D341Med (cell line): ENCODE measurements at regions not wholly inside any gene's neighbourhood (a gene's known extent, or its start where the extent isn't known, plus 50 kb on each side); places are given as distances from the start of the nearest gene placed in this dataset.
A peak's percentile ranks its signal among the peaks of the same experiment; 100 is the strongest.

Source experiments
- DNase-seq: peaks from one replicate; pipeline ENCODE4 v3.0.0; 2012; ENCODE audit warnings: low spot score

DNA sequence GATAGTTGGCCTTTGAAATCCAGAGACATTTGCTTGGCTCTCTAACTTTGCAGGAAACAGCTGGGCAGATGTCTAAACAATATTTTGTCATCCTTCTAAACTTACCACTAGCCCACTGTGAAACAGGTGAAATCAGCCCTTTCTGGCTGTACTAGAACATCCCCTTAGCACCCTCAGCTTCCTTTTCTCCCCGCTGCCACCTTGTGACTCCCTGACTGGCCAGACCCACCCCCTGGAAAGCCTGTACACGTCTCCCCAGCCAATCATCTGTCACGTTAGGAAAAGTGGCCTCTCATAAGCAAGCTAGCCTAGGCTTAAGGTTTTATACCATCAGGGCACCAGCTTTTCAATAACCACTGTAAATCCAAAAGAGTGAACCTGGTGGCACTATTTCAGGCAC is 88.6 kb upstream of the E2F3 start:
- peak; percentile 53 for DNase-seq

DNA sequence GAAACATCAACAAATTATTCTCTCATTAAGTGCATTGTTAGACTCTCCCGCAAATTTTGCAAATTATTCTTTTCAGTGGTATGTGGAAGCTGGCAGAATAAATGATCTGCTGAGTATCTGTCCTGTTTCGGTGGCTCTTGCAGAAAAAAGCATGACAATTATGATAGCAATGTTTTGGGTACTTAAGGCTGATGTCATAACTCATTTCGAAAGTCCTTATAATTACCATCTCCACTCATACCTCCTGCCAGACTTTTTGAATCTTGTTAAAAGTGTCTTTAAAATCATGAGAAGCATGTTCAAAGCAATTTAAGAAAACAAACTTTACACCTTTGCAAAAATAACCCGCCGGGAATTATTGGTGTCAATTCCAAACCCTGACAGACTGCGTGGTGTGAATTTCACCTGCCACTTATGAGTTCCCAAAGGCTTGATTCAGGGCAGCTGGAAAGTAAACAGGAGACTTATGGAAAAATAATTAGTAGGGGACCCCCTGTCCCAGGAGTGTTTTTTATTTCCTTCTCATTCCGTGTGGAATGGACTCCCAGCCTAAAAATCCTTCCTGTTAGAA is 87.6 kb upstream of the E2F3 start:
- DNase-seq = no peak

DNA sequence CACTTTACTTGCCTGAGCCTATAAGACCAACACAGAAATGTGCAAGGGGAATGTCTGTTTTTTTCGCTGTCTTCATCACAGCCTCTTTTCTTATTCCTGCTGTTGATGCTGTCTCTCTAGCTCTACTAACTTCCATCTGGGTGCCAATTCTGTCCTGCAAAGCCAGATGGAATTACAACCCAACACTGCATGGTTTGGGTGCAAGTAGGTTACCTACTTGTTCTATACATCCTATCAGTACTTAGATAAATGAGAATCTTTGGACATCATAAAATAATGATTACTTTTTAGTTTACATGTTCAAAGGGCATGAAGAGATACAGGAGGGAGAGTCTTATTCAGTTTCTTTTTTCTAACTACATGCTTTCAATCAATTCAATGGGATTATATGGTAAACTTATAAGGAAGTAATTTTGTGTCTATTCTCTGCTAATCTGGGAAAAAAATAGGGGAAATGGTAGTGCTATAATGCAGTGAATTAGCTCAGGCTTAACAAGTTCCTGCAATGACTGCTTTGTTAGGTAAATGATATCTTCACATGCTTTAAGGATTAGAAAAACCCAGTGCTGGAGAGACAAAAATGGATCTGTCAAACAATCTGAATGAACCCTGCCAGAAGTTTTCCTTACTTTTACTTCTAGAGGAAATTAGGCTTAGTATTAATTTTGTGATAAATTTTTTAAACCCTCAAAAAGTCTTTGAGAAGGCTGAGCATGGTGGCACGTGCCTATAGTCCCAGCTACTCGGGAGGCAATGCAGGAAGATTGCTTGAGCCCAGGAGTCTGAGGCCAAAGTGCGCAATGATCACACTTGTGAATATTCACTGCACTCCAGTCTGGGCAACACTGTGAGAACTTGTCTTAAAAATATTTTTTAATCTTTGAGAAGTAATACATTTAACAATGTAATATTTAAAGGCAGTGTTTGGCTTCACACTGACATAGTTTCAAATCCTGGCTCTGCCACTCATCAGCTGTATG is 86.5 kb upstream of the E2F3 start:
- no peak for DNase-seq

DNA sequence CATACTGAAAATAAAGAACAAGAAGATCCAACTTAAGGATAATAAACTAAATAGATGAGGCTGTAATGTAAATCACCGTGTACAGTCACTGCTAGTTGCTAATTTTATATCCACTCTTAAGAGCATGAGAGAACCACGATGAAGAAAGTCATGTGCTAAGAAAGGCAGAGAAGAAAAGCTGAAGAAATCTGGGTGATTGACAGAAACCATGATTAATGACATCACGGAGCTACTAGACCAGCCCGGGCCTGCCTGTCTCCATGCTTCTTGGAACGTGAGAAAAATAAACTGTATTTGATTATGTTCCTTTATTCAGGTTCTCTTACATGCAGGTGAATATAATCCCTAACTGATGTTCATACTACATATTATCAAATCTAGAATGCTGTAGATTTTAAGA is 84.2 kb upstream of the E2F3 start:
- DNase-seq = no peak

DNA sequence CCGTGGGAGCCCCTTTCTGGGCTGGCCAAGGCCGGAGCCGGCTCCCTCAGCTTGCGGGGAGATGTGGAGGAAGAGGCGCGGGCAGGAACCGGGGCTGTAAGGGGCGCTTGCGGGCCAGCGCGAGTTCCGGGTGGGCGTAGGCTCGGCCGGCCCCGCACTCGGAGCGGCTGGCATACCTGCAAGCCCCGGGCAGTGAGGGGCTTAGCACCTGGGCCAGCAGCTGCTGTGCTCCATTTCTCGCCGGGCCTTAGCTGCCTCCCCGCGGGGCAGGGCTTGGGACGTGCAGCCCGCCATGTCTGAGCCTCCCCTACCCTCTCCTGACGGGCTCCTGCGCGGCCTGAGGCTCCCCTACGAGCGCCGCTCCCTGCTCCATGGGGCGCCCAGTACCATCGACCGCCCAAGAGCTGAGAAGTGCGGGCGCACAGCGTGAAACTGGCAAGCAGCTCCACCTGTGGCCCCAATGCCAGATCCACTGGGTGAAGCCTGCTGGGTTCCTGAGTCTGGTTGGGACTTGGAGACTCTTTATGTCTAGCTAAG is 82.8 kb upstream of the E2F3 start:
- DNase-seq = no peak

DNA sequence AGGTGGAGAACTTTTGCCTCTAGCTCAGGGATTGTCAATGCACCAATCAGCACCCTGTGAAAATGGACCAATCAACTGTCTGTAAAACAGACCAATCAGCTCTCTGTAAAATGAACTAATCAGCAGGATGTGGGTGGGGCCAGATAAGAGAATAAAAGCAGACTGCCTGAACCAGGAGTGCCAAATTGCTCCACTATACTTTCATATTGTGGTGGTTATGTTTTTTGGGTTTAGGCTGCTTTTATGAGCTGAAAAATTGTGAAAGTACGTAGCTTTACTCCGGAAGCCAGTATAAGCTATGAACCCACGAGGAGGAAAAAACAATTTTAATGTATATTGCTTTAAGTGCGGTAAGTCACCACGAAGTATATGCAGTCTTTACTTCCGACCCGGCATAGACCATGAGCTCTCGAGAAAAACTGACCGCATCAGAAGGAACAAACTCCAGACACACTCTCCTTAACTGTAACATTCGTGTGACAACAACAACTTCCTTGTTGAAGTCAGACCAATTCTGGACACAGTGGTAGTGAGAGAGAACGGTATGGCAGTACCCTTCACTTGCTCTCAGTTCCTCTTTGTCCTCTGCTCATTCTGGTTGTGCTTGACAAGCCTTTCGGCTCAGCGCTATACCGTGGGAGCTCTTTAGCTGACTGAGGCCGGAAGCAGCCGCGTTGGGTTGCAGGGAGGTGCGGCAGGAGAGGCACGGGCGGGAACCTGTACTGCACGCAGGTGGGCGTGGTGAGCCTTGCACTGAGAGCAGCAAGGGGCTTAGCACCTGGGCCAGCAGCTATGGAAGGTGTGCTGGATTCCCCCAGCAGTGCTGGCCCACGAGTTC is 81.9 kb upstream of the E2F3 start:
- DNase-seq = no peak

DNA sequence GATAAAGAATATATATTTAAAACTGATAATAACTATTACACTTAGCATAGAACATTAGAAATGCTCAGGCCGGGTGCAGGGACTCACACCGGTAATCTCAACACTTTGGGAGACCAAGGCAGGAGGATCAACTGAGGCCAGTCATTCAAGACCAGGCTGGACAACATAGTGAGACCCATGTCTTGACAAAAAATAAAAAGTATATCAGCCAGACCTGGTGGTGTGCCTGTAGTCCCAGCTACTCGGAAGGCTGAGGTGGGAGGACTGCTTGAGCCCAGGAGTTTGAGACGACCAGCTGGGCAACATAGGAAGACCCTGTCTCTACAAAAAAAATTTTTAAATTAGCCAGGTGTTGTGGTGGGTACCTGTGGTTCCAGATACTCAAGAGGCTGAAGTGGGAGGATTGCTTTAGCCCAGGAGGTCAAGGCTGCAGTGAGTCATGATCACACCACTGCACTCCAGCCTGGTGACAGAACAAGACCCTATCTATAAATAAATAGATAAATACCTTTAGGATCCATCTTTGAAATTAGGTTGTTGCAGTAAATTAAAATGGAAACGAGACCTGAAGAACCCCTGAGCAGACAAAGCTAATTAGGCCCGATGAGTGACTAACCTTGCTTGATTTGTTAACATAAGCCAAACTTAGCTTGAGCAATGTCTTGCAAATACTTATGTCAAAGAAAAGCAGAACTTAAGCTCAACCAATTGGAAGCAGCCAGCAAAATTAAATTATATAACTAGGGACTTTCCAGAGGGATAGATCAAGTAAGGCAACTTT is 75.8 kb upstream of the E2F3 start:
- DNase-seq = no peak

DNA sequence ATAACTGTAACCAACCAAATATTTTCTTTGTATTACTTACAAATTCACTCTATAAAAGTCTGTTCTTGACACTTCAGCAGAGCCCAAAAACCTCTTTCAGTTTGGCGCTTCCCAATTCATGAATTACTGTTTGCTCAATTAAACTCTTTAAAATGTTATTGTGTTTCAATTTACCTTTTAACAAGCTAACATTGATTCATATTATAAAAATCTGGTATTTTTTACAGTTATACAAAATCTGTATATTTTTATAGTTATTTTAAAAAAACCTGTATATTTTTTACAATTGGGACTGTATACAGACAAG is 75.3 kb upstream of the E2F3 start:
- DNase-seq = no peak

DNA sequence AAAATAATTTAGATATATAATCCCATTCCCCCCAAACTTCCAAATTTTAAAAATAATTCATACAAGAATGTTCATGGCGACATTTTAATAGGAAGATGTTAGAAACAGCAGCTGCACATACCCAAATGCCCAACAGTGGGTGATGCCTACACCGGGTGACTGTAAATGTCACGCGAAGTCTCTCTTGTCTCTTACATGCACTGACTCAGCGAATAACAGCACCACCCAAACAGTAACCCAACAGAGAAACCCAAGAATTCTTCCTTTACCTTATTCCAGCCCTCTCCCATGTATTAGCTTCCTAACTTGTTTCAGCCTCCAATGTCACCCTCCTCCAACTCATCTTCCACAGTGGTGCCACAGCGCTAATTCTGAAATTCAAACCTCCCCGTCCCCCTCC is 74.5 kb upstream of the E2F3 start:
- no peak for DNase-seq

DNA sequence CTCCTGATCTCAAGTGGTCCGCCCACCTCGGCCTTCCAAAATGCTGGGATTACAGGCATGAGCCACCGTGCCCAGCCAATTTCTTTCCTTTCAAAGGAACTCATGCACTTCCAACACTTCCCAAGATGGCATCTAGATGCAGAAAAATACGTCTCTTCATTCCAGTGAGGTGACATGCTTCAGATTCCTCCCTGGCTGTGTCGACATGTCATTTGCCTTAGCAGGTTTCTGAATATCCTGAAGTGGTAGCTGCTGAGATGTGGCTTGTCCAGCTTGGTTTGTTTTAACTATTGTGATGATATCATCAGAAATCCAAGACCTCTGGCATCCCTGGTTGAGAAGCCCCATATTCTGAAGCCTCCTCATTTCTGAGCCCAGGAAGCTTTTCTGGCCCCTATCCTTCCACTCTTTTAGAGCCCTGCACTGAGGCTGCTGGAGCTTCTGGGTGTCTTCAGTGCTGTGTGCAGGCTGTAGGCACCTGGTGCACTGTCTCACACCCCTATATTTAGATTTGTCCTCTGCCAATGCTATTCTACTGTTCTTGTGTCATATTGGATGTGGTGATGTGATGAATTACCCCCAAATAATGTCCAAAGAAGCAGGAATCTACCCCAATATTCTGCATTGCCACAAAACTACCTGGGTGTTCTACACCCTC is 73.3 kb upstream of the E2F3 start:
- no peak for DNase-seq

DNA sequence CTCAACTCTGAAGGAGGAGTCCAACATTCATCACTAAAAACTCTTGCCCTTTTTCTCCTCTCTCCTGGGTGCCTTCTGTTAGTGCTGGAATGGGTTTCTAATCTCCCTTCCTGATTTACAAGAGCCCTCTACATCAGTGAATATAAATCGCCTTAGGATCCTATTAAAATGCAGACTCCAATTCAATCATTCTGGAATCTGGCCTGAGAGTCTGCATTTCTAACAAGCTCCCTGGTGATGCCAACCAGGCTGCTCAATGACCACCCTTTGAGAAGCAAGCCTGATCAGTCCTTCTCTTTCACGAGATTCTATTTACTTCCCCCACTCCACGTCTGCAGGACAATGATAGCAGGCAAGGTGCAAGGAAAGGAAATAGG is 72.8 kb upstream of the E2F3 start:
- DNase-seq = no peak

DNA sequence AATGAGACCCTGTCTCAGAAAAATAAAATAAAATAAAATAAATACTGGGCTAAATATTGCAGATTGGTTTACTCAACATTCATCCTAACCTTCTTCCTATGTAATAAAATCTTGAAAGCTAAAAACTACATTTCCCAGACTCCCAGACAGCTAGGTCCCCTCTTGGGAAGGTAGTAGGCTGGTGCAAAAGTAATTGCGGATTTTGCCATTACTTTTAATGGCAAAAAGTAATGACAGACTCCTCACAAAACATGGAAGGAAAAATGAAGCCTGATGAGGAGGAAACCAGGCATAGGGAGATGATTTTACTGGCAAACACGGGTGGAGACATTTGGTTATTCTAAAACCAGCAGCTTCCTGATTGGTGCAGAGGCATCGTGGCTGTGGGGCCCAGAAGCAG is 70.6 kb upstream of the E2F3 start:
- DNase-seq = no peak

DNA sequence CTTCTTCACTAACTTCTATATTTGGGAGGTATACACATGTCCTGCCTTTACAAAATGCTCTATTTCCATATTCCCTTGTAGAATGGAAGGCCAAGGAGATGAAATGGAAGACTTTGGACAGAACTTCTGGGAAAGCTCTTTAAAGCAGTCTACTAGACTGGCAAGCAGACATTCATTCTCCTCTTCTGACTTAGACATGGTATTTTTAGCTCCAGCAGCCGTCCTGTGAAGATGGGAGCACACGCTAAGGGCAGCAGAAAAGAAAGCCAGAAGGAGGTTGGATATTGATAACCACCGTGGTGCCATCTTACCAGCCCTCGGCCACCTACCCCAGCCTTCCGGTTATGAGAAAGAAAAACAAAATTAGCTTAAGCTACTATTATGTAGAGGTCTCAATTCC is 70.1 kb upstream of the E2F3 start:
- DNase-seq = no peak

DNA sequence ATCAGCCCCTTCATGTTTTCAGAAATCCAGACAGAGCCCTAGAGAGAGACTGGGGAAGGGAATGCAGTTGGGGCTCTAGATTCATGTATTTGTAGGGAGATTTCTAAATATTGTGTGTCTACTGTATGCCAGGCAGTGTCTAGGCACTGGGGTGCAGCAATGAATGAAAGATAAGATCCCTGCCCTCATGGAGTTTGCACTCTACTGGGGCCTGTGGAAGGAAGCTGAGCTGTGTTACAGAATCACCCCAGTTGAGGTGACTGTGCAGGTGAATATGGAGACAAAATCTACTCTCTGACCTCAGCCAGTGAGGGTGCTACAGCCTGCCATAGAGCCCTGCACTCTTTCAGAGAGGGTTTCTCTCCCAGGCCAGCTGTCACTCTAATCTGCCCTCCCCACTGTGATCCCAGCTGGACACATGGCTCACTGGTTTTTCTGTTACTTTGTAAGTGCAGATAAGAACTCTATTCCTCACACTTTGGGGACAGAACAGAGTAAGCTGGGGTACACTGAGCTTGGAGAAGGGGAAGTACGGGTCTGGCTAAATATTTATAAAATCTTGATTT is 69.2 kb upstream of the E2F3 start:
- DNase-seq = no peak

DNA sequence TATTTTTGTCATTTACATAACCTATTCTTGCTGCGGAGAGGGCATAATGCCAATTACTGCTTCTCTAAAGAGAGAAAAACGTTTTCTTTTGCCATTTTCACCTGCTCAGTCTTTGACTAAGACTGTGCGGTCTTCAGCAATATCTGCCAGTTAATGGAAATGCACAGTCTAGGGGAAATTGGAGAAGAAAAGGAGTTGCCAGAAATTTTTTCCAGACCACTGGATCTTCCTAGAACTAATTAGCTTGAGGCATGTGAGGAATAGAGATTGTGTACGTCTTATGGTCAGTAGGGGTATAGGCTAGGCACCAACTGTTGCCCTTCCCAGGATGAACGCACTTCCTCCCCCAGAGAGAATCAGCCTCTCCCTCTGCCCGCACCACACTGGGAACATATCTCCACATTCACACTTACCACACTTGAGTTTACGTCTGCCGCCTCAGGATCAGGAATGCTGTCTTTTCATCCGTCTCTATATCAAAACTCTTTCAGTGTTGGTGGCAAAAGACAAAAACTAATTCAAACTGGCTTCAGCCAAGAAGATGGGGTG is 67.9 kb upstream of the E2F3 start:
- DNase-seq = no peak

DNA sequence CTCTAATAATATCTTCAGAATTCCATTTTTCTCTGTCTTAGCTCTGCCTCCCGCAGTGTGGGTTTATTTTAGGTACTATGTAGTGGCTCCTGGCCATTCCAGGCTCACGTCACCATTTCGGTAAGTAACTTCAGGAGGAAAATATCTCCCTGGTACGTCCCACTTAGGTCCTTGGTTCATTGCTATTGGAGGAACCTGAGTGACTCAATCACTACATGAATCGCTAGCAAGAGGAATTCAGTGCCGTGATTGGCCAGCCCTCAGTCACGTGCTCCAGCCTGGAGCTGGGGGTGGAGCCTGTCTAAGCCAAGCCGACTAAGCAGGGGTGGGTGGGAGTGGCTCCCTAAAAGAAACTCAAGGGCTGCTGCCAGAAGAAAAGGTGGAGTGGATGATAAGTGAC is 67.3 kb upstream of the E2F3 start:
- DNase-seq = no peak

DNA sequence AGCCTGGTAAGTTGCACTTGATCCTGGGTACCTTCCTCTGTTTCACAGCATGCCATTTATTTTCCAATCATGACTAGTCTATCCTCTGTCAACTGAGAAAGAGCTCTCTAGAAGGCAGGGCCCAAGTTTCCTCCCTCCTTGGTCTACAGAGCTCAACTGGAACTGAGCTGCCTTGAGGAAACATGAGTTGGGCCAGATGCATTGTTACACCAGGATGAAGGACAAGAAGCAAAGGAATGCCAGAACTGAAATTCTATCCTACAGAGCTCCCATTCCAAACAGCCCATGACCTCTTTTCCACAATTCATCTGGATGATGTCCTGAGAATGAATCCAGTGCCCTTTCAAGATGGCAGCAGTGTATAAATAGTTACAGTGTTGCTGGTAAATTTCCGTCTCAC is 66.7 kb upstream of the E2F3 start:
- no peak for DNase-seq

DNA sequence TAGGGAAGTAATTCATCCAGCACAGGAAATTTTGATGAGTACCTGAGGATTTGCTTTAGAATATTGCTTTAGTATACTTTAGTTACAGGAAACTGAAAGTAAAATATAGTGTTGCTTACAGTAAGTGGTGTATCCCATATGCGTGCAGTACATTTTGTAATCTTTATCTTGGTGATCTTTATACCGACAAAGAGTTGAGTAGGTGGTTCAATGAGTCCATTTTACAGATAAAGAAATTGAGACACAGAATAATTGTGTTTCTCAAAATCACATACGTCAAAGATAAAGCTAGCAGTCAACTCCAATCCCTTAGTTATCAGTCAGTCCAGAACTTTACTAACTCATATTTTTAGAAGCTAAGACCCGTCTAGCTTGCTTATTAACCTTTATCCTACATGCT is 65.8 kb upstream of the E2F3 start:
- no peak for DNase-seq

DNA sequence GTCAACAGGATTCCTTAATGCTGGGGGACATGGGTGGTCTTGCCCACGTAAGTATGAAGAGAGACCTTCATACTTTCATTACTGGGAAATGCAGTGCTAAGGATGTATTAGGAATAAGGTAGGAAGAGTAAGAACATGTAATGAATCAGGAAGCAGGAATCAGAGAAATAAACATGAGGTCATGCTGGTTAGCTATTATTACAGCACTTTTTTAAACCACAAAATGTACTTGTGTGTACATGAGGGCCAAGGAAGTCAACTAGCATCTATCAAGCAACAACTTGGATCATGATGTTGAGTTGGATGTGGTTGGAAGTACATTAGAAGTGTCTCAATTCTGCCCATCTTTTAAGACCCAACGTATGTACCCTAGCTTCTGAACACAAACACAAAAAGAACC is 63.5 kb upstream of the E2F3 start:
- no peak for DNase-seq

DNA sequence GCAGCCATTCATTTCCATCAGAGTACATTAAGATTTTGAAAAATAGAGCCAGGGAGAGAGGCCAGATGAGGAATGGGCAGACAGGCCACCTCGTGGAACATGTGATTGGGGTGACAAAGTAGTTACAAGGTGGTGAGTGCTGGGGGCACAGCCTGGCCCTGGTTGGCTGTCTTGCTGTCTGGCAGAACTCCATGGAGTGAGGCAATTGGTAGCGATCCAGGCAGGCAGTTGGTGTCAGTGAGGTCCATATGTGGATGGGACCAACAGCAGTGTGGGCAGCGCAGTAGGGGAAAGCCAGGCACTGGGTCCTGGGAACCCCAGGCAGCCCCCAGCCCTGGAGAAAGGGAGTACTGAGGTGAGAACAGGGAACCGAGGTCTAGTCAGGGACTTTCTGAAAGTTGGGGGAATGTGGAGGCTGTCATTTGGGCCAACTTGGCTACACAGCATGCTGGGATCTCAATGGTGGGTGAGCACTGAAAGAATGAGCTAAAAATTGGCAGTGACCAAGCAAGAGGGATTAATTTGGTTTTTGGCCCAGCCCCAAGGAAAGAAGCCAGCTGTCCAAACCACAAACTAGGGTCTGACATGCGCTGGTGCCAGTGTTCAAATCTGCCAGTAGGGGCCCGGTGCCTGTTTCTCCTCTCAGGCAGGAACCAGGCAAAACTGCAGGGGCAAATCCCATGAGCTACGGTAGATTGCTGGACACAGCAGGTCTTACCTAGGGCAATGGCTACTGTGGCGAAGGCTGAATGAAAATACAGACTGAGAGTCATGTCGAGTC is 61.4 kb upstream of the E2F3 start:
- DNase-seq = peak; percentile 37
